ENCODE measurements at regions not wholly inside any gene's neighbourhood (a gene's known extent, or its start where the extent isn't known, plus 50 kb on each side); places are given as distances from the start of the nearest gene placed in this dataset.

GRCh38 chr6:14442242-14442641 is 324.7 kb downstream of the CD83 start:
- no peak for DNase-seq

DNA sequence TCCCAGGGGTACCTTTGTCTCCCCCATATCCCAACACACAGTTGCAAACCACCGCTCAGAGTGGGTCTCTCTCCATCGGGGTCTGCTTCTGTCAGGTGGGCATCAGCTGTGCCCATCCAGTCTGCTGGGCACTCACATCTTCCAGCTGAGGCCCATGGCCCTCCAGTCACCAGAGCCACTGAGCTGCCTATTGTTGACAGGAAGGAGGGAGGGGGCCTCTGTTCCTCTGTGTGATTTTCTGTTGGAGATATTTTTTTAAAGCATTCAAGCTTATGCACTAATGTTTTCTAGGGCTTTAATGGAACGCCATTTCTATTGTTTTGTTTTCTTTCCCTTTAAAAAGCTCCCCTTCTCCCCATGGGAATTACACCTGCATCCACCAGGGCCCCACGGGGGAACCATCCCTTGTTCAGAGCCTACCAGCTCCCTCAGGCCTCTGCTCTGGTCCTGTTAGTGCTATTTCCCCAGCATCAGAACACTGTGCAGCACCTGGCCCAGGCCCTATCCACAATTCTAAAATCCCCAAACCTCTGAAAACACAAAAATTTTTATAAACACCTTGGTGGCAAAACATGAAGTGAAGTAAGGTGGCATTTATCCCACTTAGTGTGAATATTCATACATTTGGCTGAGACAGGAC is 326.2 kb downstream of the CD83 start:
- no peak for DNase-seq

- no peak for DNase-seq
Measured at GRCh38 chr6:14444295-14444972, 326.9 kb downstream of the CD83 start.

DNA sequence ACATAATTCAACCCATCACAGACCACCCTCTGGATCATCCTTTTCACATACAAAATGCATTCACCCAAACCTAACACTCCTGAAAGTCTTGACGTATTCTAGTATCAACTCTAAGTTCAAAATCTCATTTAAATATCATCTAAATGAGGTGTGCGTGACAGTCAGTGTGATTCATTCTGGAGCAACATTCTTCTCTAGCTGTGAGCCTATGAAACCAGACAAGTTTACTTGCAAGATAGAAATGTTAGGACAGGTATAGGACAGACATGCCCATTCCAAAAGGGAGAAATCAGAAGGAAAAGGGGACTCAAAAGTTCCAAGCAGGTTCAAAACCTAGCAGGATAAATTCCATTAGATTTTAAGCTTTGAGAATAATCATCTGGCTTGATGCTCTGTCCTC is 329.7 kb downstream of the CD83 start:
- DNase-seq: no peak

DNA sequence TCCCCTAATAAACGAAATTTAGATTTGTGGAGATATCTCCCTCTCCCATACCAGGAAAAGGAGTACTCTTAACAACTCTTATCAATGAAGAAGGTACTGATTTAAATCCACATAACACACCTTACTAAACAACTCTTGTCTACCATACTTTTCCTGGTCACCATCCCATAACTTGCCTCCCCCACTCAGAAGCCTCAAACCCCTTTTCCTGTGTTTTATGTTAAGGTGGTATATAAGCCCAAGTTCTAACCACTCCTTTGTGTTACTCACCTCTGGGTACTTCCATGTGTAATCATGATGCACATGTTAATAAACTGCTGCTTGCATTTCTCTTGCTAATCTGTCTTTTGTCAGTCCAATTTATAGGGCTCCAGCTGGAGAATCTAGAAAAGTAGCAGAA is 330.7 kb downstream of the CD83 start:
- DNase-seq: no peak

DNA sequence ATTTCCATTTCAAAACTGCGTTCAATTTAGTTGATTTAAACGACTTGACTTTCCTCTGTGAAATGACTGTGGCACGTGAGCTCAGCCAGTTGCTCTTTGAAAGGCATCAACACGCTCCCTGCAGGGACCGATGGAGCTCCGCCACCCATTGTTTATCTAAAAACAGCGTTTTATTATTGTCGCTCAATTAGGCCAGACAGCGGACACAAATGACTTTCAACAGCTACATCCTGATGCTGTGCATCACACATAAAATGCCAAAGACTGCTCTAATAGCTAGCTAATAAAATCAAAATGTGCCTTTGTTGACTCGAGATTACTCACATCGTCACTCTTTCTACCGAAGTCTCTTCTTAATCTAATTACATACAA is 332.5 kb downstream of the CD83 start:
- DNase-seq: no peak

- no peak for DNase-seq
Measured at GRCh38 chr6:14450578-14450977, 333.0 kb downstream of the CD83 start.

GRCh38 chr6:14451594-14452374 is 334.2 kb downstream of the CD83 start:
- DNase-seq: no peak

DNA sequence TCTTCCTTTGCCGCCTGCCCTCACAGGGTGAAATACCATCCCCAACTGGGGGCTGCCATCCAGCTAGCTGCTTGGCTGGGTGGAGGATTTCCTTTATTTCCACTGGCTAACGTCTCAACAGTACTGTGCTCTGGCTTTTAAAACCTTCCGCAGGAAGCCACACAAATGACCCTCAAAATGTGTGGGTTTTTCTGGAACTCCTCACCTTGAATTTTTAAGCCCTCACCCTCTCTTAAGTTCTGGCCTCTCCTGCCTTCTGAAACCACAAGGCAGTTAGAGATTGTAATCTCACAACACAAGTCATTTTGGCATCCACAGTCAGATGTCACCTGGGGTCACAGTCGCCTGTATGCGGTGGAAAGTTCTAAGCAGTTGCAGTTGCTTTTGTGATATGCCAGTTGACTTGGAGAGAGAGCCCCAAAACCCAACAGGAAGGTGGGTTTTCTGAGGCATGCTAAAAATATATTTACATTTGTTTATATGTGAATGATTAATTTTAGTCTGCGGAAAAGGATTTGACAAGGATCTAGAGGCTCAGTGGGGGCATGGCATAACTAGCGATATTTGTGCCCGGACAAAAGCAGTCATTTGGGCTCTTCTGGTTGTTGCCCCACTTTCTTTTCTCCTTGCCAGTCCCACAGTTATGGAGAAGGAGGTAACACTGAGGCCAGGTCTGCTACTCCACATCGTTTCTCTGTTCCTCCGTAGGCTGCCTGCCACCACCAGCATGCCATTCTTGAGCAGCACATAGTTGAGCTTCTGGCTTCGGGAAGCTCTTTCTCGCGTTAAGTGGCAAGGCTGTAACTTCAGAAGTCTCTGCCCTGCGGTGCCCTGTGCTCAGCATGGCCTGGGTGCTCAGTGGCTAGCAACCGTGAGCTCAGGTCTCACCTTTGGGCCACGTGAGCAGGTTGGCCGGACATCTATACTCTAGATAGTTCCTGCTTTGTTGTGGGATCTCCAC is 335.3 kb downstream of the CD83 start:
- peak; percentile 100 for DNase-seq

DNA sequence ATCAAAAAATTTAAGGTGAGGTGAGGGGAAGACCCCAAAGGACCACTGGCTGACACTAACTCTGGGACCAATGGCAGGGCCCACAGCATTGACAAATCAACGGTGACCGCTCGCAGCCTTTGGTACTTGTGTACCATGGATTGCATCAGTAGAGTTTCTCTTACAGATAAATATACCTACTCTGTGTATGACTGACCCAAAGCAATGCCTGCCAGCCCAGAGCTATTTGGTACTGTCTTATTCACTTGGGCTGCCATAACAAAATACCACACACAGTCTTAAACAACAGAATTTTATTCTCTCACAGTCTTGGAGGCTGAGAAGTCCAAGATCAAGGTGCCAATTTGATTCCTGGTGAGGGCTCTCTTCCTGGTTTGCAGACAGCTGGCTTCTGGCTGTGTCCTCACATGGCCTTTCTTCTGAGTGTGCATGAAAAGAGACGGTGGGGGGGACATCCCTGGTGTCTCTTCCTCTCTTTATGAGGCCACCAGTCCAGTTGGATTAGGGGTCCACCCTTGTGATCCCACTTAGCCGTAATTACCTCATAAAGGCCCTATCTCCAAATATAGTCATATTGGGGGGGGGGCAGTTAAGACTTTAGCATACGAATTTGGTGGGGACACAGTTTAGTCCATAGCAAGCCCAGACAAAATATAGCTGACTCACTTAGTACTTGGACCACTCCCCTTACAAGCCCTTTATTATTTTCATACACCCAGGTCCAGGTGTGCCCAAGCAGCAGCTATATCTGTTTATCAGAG is 336.3 kb downstream of the CD83 start:
- DNase-seq: no peak

GRCh38 chr6:14454473-14454775 is 336.9 kb downstream of the CD83 start:
- DNase-seq: peak; percentile 31

DNA sequence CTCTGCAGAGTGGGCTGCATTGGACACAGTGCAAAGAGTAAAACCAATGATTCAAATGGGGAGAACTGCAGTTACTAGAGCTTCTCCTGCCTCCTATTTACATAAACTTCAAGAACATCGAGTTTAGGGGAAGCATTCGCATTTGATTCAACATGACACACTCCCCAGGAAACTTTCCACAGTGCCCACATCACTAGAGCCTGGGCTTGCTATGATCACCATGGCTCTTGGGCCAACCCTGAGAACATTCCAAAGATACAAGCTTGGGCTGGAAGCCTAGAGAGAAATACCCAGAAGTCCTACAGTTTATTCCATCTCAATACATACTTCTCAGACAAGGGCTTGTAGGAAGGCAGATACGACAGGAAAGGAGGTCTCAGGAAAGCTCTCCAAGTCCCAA is 337.9 kb downstream of the CD83 start:
- DNase-seq: no peak

DNA sequence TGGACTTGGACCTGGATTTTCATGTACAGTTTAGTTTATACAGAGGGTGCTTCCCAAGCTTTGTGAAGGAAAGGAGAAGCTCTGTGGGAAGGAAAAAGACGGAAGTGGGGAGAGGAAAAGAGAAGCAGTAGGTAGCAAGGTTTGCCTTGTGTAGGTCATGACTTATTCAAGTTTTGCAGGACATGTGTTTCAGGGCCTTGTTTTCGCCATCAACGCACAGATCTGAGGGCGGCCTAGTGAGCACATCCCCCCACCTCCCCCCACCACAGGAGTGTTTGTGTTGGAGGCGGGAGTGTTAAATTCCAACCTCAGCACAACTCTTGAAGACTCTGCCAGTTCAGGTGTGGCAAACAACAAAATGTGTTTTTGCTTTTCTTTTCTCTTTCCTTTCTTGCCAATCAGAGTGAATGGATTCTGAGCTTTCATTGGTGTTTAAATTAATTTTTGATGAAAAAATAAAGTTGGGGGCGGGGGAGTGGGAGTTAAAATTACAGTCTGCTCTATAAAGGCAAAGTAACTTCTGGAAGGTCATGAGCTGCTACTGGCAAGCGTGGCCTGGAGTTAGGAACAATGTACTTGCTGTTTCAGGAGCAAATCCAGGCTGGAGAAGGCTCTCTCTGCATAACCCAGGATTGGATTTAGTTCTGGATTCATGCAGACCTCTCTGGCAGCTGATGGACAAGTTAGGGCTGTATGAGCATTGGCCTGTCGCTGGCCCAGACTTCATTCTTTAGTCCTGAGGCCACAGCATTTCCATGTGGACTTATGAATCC is 338.5 kb downstream of the CD83 start:
- DNase-seq: no peak

- DNase-seq: no peak
Measured at GRCh38 chr6:14456941-14457340, 339.4 kb downstream of the CD83 start.

DNA sequence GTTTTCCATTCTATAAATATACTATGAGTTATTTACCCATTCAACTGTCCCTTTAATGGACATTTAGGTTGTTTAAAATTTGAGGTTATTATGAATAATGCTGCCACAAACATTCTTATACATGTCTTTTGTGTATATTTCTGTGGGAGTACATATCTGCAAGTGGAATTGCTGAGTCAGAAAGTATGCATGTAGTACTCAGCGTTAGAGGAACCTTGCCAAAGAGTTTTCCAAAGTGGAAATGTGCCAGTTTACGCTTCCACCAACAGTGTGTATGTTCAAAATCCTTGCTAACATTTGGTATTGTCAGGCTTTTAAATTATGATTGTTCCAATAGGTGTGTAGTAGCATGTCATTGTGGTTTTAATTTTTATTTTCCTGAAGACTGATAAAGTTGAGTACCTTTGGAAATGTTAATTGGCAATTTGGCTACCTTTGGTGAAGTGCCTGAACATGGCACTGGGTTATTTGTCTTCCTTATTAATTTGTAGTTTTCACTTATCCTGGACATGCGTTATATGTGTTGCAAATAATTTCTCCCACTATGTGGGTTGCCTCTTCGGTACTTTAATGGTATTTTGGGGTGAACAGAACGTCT is 341.2 kb downstream of the CD83 start:
- DNase-seq: no peak

DNA sequence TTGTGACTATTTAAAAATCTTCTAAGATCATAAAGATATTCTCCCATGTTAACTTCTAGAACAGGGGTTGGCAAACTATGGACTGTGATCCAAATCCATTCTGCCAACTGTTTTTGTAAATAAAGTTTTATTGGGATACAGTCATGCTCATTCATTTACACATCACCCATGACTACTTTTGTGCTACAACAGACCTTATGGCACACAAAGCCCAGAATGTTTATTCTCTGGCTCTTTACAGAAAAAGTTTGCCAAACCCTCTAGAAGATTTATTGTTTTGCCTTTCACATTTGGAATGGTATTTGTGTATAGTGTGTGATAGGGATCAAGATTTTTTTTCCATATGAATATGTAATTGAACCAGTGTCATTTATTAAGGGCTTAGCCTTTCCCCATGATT is 341.7 kb downstream of the CD83 start:
- no peak for DNase-seq

DNA sequence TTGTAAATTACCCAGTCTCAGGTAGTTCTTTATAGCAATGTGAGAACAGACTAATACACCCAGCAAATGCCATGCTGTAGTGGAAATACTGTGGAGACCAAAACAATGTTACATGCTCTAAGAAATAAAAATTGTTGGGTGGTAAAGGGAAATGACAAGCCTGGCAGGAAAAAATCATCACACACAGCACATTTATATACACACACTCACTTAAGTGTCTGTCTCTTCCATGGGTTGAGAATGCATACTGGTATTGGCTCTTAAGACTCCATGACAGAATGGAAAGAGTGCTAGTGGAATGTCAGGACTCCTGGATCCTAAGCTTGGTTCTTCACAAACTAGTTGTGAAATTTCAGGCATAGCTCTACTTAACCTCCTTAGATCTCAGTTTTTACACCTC is 343.0 kb downstream of the CD83 start:
- DNase-seq: no peak

GRCh38 chr6:14462135-14462534 is 344.6 kb downstream of the CD83 start:
- DNase-seq: no peak

DNA sequence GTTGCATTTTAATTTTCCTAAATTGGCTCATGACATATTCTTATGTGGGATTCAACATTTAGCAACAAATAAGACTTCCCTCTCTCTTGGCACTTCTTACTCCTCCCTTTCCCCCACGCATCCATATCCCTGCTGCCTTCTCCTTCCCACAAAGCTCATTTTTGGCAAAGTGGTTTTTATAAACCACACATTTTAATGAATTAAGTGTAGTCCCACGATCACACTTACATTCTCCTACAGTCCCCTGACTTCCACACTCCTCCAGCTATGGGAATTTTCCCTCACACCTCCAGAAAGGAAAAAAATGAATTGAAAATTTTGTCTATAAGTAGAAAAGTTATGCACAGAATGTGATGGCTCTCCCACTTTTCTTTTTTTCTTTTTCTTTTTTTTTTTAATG is 345.0 kb downstream of the CD83 start:
- DNase-seq: no peak

DNA sequence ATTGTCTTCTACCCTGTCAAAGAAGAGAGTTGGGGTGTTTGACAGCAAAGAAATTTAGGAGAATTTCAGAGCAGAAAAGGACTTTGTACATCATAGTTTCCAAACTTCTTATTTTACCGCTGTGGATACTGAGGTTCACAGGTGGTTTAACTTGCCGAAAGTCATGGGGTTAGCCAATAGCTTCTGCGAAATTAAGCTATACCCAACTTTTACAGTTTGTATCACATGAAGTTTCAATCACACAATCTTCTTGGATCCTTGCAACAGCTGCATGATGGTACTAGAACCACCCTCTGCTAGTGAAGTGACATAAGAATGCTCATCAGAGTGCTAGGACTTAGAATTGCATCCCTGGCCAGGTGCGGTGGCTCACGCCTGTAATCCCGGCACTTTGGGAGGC is 345.5 kb downstream of the CD83 start:
- no peak for DNase-seq

GRCh38 chr6:14464055-14464454 is 346.5 kb downstream of the CD83 start:
- no peak for DNase-seq

All from KG1 (cell line).